ENCODE measurements at regions not wholly inside any gene's neighbourhood (a gene's known extent, or its start where the extent isn't known, plus 50 kb on each side); places are given as distances from the start of the nearest gene placed in this dataset.

- DNase-seq (ENCODE audit: low spot score) = peak; percentile 17
- H3K36me3 ChIP-seq (replicated peaks; ENCODE audit: insufficient read depth, low read depth) = no peaks in the 10 kb centered on the region
- H3K9me3 ChIP-seq (ENCODE audit: low read depth) = no peaks in the 10 kb centered on the region
- no peak overlapping the region for H2AFZ ChIP-seq
- no peaks in the 10 kb centered on the region for H4K20me1 ChIP-seq (ENCODE audit: insufficient read depth, poor library complexity, severe bottlenecking)
- no peaks in the 10 kb centered on the region for H3K9me2 ChIP-seq (replicated peaks; ENCODE audit: insufficient read depth)
- no peak overlapping the region for H3K4me3 ChIP-seq
- 61% methylated on average over 5 of the region's 5 CpGs for WGBS (ENCODE audit: low lambda C conversion rate, missing lambda C conversion rate)
- no peaks in the 10 kb centered on the region for H3K79me2 ChIP-seq
- peak overlapping the region; percentile 50 for H3K27ac ChIP-seq
- TF ChIP-seq CTCF (IDR thresholded peaks at IDR 0.05; ENCODE audit: poor library complexity) = no peak
- no peak for TF ChIP-seq EZH2phosphoT487 (IDR thresholded peaks at IDR 0.05; ENCODE audit: low read depth, severe bottlenecking, unreplicated experiment)
- no peak for TF ChIP-seq EZH2 (IDR thresholded peaks at IDR 0.05; ENCODE audit: borderline replicate concordance)
- H3K4me1 ChIP-seq (ENCODE audit: insufficient read depth) = no peaks in the 10 kb centered on the region
- no peak overlapping the region for H3K4me2 ChIP-seq
- no peaks in the 10 kb centered on the region for H3K27me3 ChIP-seq
Measured at GRCh38 chr10:22875581-22875980, 52.3 kb upstream of the ARMC3 start.

GRCh38 chr10:22874189-22874854, 53.5 kb upstream of the ARMC3 start:
- DNase-seq (ENCODE audit: low spot score) = no peak
- 86% methylated on average over 7 of the region's 7 CpGs for WGBS (ENCODE audit: low lambda C conversion rate, missing lambda C conversion rate)
- H3K79me2 ChIP-seq = no peaks in the 10 kb centered on the region

GRCh38 chr10:22856444-22857074, 71.3 kb upstream of the ARMC3 start:
- Histone ChIP-seq H3K9me3 (ENCODE audit: low read depth) (no peaks in the 10 kb centered on the region), H3K9me2 (replicated peaks; ENCODE audit: insufficient read depth) (no peaks in the 10 kb centered on the region), H4K20me1 (ENCODE audit: insufficient read depth, poor library complexity, severe bottlenecking) (no peaks in the 10 kb centered on the region), H3K27ac (no peak overlapping the region), H3K4me3 (no peak overlapping the region), H3K4me1 (ENCODE audit: insufficient read depth) (peaks cover 3% of the 10 kb centered on the region), H3K79me2 (no peaks in the 10 kb centered on the region), H3K27me3 (no peaks in the 10 kb centered on the region), H3K4me2 (no peak overlapping the region), H2AFZ (no peak overlapping the region), H3K36me3 (replicated peaks; ENCODE audit: insufficient read depth, low read depth) (no peaks in the 10 kb centered on the region)
- WGBS (ENCODE audit: low lambda C conversion rate, missing lambda C conversion rate) = 100% methylated on average over 2 of the region's 2 CpGs
- TF ChIP-seq CTCF (IDR thresholded peaks at IDR 0.05; ENCODE audit: poor library complexity) (no peak), EZH2phosphoT487 (IDR thresholded peaks at IDR 0.05; ENCODE audit: low read depth, severe bottlenecking, unreplicated experiment) (no peak)
- DNase-seq (ENCODE audit: low spot score) = no peak

More at GRCh38 chr10:22874189-22874854, 53.5 kb upstream of the ARMC3 start:
- H4K20me1 ChIP-seq (ENCODE audit: insufficient read depth, poor library complexity, severe bottlenecking) = no peaks in the 10 kb centered on the region
- no peak overlapping the region for H3K27ac ChIP-seq
- no peak overlapping the region for H3K4me3 ChIP-seq
- no peaks in the 10 kb centered on the region for H3K9me3 ChIP-seq (ENCODE audit: low read depth)
- H3K27me3 ChIP-seq = no peaks in the 10 kb centered on the region
- H3K4me2 ChIP-seq = no peak overlapping the region
- H3K36me3 ChIP-seq (replicated peaks; ENCODE audit: insufficient read depth, low read depth) = no peaks in the 10 kb centered on the region
- H3K4me1 ChIP-seq (ENCODE audit: insufficient read depth) = no peaks in the 10 kb centered on the region
- TF ChIP-seq EZH2phosphoT487 (IDR thresholded peaks at IDR 0.05; ENCODE audit: low read depth, severe bottlenecking, unreplicated experiment) = no peak
- no peak for TF ChIP-seq EZH2 (IDR thresholded peaks at IDR 0.05; ENCODE audit: borderline replicate concordance)
- TF ChIP-seq CTCF (IDR thresholded peaks at IDR 0.05; ENCODE audit: poor library complexity) = no peak
- no peaks in the 10 kb centered on the region for H3K9me2 ChIP-seq (replicated peaks; ENCODE audit: insufficient read depth)
- H2AFZ ChIP-seq = no peak overlapping the region
